Activated T-helper 17 cell treated with anti-CD3 and anti-CD28 coated beads, Interleukin-2, amount 50 U/mL, for 72 hours (primary cell): ENCODE measurements at regions not wholly inside any gene's neighbourhood (a gene's known extent, or its start where the extent isn't known, plus 50 kb on each side); places are given as distances from the start of the nearest gene placed in this dataset.

ENCODE experiments used
- ATAC-seq: fragments of 150-1000 bp; cut with Tn5 transposase; replicated peaks from 2 replicates; pipeline ENCODE4 v1.10.0; 2021; ENCODE audit warnings: mild to moderate bottlenecking, moderate library complexity
- H3K27ac Mint-ChIP-seq: one replicate; pipeline ENCODE4 v1.8.0; 2022; ENCODE audit warnings: mixed read lengths
- H3K27me3 Mint-ChIP-seq: one replicate; pipeline ENCODE4 v1.8.0; 2022; ENCODE audit warnings: mixed read lengths
- H3K36me3 Mint-ChIP-seq: one replicate; pipeline ENCODE4 v1.8.0; 2022; ENCODE audit warnings: low read depth, mild to moderate bottlenecking, mixed read lengths
- H3K4me1 Mint-ChIP-seq: one replicate; pipeline ENCODE4 v1.8.0; 2022; ENCODE audit warnings: mixed read lengths
- H3K4me3 Mint-ChIP-seq: one replicate; pipeline ENCODE4 v1.8.0; 2022; ENCODE audit warnings: mild to moderate bottlenecking, mixed read lengths
- H3K9me3 Mint-ChIP-seq: one replicate; pipeline ENCODE4 v1.8.0; 2022; ENCODE audit warnings: mixed read lengths

DNA sequence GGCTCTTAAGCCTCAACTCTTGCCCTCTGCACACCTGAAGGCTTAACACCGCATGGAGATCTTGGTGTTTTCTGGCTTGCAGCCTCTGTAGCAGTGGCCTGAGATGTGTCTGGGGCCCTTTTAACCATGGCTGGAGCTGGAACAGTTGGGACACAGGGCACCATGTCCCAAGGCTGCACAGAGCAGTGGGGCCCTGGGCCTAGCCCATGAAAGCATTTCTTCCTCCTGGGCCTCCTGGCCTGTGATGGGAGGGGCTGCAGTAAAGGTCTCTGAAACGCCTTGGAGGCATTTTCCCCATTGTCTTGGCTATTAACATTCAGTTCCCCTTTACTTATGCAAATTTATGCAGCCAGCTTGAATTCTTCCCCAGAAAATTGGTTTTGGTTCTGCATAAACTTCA is 735.5 kb upstream of the ALCAM start:
- ATAC-seq, result no peak
- H3K36me3 Mint-ChIP-seq, result no peaks in the 10 kb centered on the region
- peaks cover 3% of the 10 kb centered on the region for H3K27me3 Mint-ChIP-seq
- H3K4me1 Mint-ChIP-seq, result no peaks in the 10 kb centered on the region
- no peak overlapping the region for H3K27ac Mint-ChIP-seq
- H3K4me3 Mint-ChIP-seq, result no peak overlapping the region
- H3K9me3 Mint-ChIP-seq, result no peaks in the 10 kb centered on the region

DNA sequence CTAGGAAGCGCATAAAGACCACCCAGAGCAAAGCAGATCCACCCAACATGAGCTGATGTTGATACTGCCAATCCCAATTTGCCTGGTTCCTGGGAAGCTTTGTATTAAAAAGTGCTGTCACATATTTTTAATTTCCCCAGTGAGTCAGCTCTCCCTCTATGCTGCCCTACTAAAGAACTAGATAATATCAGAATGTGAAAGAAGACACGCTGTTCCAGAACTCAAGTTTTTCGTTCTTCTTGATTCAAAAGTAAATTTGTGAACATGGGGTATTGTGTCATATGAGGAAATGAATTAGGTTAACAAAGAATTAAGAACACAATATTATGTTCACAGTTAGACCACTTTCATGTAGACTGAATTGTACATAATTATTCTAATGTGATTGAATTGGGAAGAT is 734.2 kb upstream of the ALCAM start:
- Mint-ChIP-seq H3K9me3 (no peaks in the 10 kb centered on the region), H3K4me3 (no peak overlapping the region), H3K4me1 (no peaks in the 10 kb centered on the region), H3K27me3 (peaks cover 3% of the 10 kb centered on the region), H3K36me3 (no peaks in the 10 kb centered on the region), H3K27ac (no peak overlapping the region)
- ATAC-seq, result no peak

- ATAC-seq, result no peak
- no peak overlapping the region for H3K27ac Mint-ChIP-seq
- peaks cover 3% of the 10 kb centered on the region for H3K27me3 Mint-ChIP-seq
- H3K36me3 Mint-ChIP-seq, result no peaks in the 10 kb centered on the region
- H3K9me3 Mint-ChIP-seq, result peaks cover under 1% of the 10 kb centered on the region
- no peak overlapping the region for H3K4me3 Mint-ChIP-seq
- H3K4me1 Mint-ChIP-seq, result no peaks in the 10 kb centered on the region
Observed at GRCh38 chr3:104632947-104633346, 733.8 kb upstream of the ALCAM start.

GRCh38 chr3:104635872-104636580 is 730.7 kb upstream of the ALCAM start:
- no peak overlapping the region for H3K4me3 Mint-ChIP-seq
- H3K9me3 Mint-ChIP-seq, result peaks cover 4% of the 10 kb centered on the region
- H3K27ac Mint-ChIP-seq, result no peak overlapping the region
- no peak for ATAC-seq
- no peaks in the 10 kb centered on the region for H3K4me1 Mint-ChIP-seq
- peaks cover 3% of the 10 kb centered on the region for H3K27me3 Mint-ChIP-seq
- no peaks in the 10 kb centered on the region for H3K36me3 Mint-ChIP-seq

DNA sequence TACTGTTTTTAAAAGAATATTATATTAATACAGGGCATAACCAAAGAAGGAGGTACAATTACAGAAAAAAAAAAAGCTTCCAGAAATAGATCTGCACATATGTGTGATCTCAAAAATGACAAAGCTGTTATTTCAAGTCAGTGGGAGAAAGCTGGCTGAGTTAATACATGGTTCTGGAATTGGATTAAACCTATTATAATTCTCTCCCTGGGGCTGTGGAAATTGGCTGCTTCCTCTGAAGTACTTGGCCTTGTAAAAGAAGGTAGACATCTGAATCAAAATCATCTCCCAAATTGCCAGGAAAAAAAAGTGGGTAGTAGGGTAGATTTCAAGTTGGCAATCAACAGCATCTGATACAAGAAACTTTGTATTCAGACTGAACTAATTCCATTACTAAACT is 723.9 kb upstream of the ALCAM start:
- no peak overlapping the region for H3K4me3 Mint-ChIP-seq
- H3K36me3 Mint-ChIP-seq, result no peaks in the 10 kb centered on the region
- no peaks in the 10 kb centered on the region for H3K4me1 Mint-ChIP-seq
- H3K27ac Mint-ChIP-seq, result no peak overlapping the region
- no peaks in the 10 kb centered on the region for H3K27me3 Mint-ChIP-seq
- ATAC-seq, result no peak
- peaks cover 4% of the 10 kb centered on the region for H3K9me3 Mint-ChIP-seq

DNA sequence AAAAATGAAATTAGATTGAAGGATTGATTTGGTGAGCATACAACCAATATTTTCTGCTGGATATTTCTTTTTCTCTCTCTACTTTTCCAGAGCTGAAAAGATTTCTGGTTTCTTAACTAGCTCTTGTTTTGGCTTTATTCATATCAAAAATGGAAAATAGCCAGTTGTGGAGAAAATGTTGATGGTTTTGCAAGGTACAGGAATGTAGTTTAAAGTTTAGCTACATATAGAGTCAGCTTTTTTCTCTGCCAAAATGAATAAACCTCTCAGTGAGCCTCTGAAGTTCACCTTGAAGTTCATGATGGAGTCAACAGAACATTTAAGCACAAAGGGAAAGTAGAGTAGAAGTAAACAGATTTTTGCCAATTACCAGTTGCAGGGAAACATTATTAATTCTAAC is 720.5 kb upstream of the ALCAM start:
- Mint-ChIP-seq H3K27me3 (no peaks in the 10 kb centered on the region), H3K9me3 (no peaks in the 10 kb centered on the region), H3K4me1 (no peaks in the 10 kb centered on the region), H3K4me3 (no peak overlapping the region), H3K27ac (no peak overlapping the region), H3K36me3 (no peaks in the 10 kb centered on the region)
- no peak for ATAC-seq

GRCh38 chr3:104648823-104649222 is 717.9 kb upstream of the ALCAM start:
- Mint-ChIP-seq H3K4me1 (no peaks in the 10 kb centered on the region), H3K4me3 (no peak overlapping the region), H3K36me3 (no peaks in the 10 kb centered on the region), H3K27me3 (no peaks in the 10 kb centered on the region), H3K27ac (no peak overlapping the region), H3K9me3 (no peaks in the 10 kb centered on the region)
- no peak for ATAC-seq

DNA sequence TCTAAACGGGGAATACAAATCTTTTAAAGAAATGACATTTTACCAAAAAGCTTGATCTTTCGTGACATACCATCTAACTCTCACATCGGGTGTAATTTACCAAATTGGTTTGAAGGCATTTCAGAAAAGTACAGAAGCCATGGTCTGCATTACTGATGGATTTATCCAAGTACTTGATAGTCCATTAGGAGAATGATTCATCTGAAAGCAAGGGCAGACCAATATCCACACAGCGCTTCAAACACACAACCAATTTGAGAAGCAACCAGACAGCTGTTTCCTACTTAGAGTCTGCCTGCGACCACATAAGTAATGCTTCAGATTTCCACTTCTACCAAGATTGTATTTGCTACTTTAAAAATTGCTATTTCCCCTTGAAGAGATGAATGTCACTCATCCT is 697.6 kb upstream of the ALCAM start:
- H3K4me3 Mint-ChIP-seq, result no peak overlapping the region
- H3K36me3 Mint-ChIP-seq, result no peaks in the 10 kb centered on the region
- no peaks in the 10 kb centered on the region for H3K4me1 Mint-ChIP-seq
- no peak for ATAC-seq
- H3K9me3 Mint-ChIP-seq, result no peaks in the 10 kb centered on the region
- no peak overlapping the region for H3K27ac Mint-ChIP-seq
- H3K27me3 Mint-ChIP-seq, result no peaks in the 10 kb centered on the region

GRCh38 chr3:104672331-104672730 is 694.4 kb upstream of the ALCAM start:
- no peaks in the 10 kb centered on the region for H3K36me3 Mint-ChIP-seq
- no peaks in the 10 kb centered on the region for H3K4me1 Mint-ChIP-seq
- no peak overlapping the region for H3K4me3 Mint-ChIP-seq
- H3K9me3 Mint-ChIP-seq, result no peaks in the 10 kb centered on the region
- peaks cover 7% of the 10 kb centered on the region for H3K27me3 Mint-ChIP-seq
- no peak overlapping the region for H3K27ac Mint-ChIP-seq
- no peak for ATAC-seq

- Mint-ChIP-seq H3K4me3 (no peak overlapping the region), H3K27ac (no peak overlapping the region)
Observed at GRCh38 chr3:104673981-104674380, 692.7 kb upstream of the ALCAM start.

GRCh38 chr3:104676241-104676640 is 690.5 kb upstream of the ALCAM start:
- H3K36me3 Mint-ChIP-seq, result no peaks in the 10 kb centered on the region
- H3K4me3 Mint-ChIP-seq, result no peak overlapping the region
- no peak for ATAC-seq
- H3K4me1 Mint-ChIP-seq, result no peaks in the 10 kb centered on the region
- no peaks in the 10 kb centered on the region for H3K9me3 Mint-ChIP-seq
- H3K27me3 Mint-ChIP-seq, result peaks cover 7% of the 10 kb centered on the region
- H3K27ac Mint-ChIP-seq, result no peak overlapping the region

More at GRCh38 chr3:104673981-104674380, 692.7 kb upstream of the ALCAM start:
- no peak for ATAC-seq
- Mint-ChIP-seq H3K27me3 (peaks cover 7% of the 10 kb centered on the region), H3K9me3 (no peaks in the 10 kb centered on the region), H3K36me3 (no peaks in the 10 kb centered on the region), H3K4me1 (no peaks in the 10 kb centered on the region)

DNA sequence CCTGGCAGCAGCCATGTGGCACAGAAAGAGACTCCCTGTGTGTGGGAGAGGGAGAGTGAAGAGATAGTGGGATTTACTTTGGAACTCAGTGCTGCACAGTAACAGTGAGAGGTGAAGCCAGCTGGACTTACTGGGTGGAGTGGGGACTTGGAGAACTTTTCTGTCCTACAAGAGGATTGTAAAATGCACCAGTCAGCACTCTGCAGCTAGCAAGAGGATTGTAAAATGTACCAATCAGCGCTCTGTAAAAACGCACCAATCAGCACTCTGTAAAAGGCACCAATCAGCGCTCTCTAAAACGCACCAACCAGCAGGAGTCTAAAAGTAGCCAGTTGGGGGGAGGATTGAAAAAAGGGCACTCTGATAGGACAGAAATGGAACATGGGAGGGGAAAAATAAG is 688.8 kb upstream of the ALCAM start:
- no peaks in the 10 kb centered on the region for H3K9me3 Mint-ChIP-seq
- no peak for ATAC-seq
- H3K27ac Mint-ChIP-seq, result no peak overlapping the region
- H3K27me3 Mint-ChIP-seq, result peaks cover 7% of the 10 kb centered on the region
- no peak overlapping the region for H3K4me3 Mint-ChIP-seq
- no peaks in the 10 kb centered on the region for H3K36me3 Mint-ChIP-seq
- H3K4me1 Mint-ChIP-seq, result no peaks in the 10 kb centered on the region

GRCh38 chr3:104685492-104685891 is 681.2 kb upstream of the ALCAM start:
- H3K4me3 Mint-ChIP-seq, result no peak overlapping the region
- H3K27ac Mint-ChIP-seq, result no peak overlapping the region
- H3K4me1 Mint-ChIP-seq, result no peaks in the 10 kb centered on the region
- no peaks in the 10 kb centered on the region for H3K9me3 Mint-ChIP-seq
- H3K36me3 Mint-ChIP-seq, result no peaks in the 10 kb centered on the region
- no peak for ATAC-seq
- no peaks in the 10 kb centered on the region for H3K27me3 Mint-ChIP-seq

- H3K4me1 Mint-ChIP-seq, result no peaks in the 10 kb centered on the region
- H3K4me3 Mint-ChIP-seq, result no peak overlapping the region
- no peaks in the 10 kb centered on the region for H3K27me3 Mint-ChIP-seq
- peaks cover 3% of the 10 kb centered on the region for H3K9me3 Mint-ChIP-seq
- H3K27ac Mint-ChIP-seq, result no peak overlapping the region
- ATAC-seq, result no peak
- no peaks in the 10 kb centered on the region for H3K36me3 Mint-ChIP-seq
Observed at GRCh38 chr3:104687362-104687761, 679.3 kb upstream of the ALCAM start.

DNA sequence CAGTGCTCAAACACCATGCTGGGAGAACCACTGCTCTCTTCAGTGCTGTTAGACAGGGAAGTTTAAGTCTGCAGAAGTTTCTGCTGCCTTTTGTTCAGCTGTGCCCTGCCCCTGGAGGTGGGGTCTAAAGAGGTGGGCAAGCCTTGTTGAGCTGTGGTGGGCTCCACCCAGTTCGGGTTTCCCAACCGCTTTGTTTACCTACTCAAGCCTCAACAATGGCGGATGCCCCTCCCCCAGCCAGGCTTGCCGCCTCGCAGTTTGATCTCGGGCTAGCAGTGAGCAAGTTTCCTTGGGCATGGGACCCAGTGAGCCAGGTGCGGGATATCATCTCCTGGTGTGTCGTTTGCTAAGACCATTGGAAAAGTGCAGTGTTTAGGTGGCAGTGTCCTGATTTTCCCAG is 670.2 kb upstream of the ALCAM start:
- ATAC-seq, result no peak
- peaks cover 3% of the 10 kb centered on the region for H3K27me3 Mint-ChIP-seq
- no peaks in the 10 kb centered on the region for H3K36me3 Mint-ChIP-seq

GRCh38 chr3:104711406-104711805 is 655.3 kb upstream of the ALCAM start:
- Mint-ChIP-seq H3K4me1 (no peaks in the 10 kb centered on the region), H3K4me3 (no peak overlapping the region), H3K9me3 (no peaks in the 10 kb centered on the region), H3K36me3 (no peaks in the 10 kb centered on the region), H3K27me3 (peaks cover 4% of the 10 kb centered on the region), H3K27ac (no peak overlapping the region)
- ATAC-seq, result no peak

More for the DNA sequence above, 670.2 kb upstream of the ALCAM start:
- no peak overlapping the region for H3K4me3 Mint-ChIP-seq
- H3K27ac Mint-ChIP-seq, result no peak overlapping the region
- peaks cover 4% of the 10 kb centered on the region for H3K9me3 Mint-ChIP-seq
- H3K4me1 Mint-ChIP-seq, result no peaks in the 10 kb centered on the region
